SK-N-SH (cell line): ENCODE measurements at regions not wholly inside any gene's neighbourhood (a gene's known extent, or its start where the extent isn't known, plus 50 kb on each side); places are given as distances from the start of the nearest gene placed in this dataset.

Experiments
- CTCF ChIA-PET: fragments of 300-600, 350-600 bp; formaldehyde crosslinking; extraction: SDS; loops from one replicate; lab custom pipeline; 2021; lab: Yijun Ruan, JAX
- POLR2A ChIA-PET: fragments of 350-600 bp; sonication (Branson Sonifier 250); formaldehyde crosslinking; extraction: SDS; loops from one replicate; lab custom pipeline; 2020; ENCODE audit warnings: antibody characterized with exemption, inconsistent platforms; lab: Yijun Ruan, JAX
- DNase-seq: peaks from one replicate; pipeline ENCODE4 v3.0.0; 2012
- H2AFZ ChIP-seq: fragments of 200-600 bp; sonication (generic); 2 replicates; pipeline ENCODE4 v1.8.1; 2016; ENCODE audit warnings: antibody characterized with exemption, mild to moderate bottlenecking, low read depth
- H3F3A ChIP-seq: fragments of 200-600 bp; sonication (generic); replicated peaks from 2 replicates; pipeline ENCODE3; 2016; ENCODE audit warnings: antibody characterized with exemption, mild to moderate bottlenecking; ENCODE audit not compliant: insufficient read depth
- H3K27ac ChIP-seq, 2 experiments: fragments of 200-500 bp in 1 of 2; fragments of 200-600 bp in 1 of 2; sonication (Bioruptor generic) in 1 of 2; sonication (generic), shearing (Covaris generic) in 1 of 2; 2 replicates each; pipeline versions ENCODE4 v1.5.1 to v1.6.1; 2014 to 2016; ENCODE audit warnings: low read depth in 2 of 2, inconsistent platforms in 1 of 2, low read length in 1 of 2, mild to moderate bottlenecking in 1 of 2, mixed read lengths in 1 of 2
- H3K27me3 ChIP-seq: fragments of 200-600 bp; sonication (generic), shearing (Covaris generic); 2 replicates; pipeline ENCODE4 v1.6.1; 2016; ENCODE audit warnings: mixed run types; ENCODE audit not compliant: insufficient read depth
- H3K36me3 ChIP-seq, 2 experiments: fragments of 200-500 bp in 1 of 2; fragments of 200-600 bp in 1 of 2; sonication (Bioruptor generic) in 1 of 2; sonication (generic) in 1 of 2; replicated peaks in 1 of 2; 2 replicates each; pipeline versions ENCODE3 to v1.5.1; 2014 to 2016; ENCODE audit warnings: low read length in 1 of 2, mild to moderate bottlenecking in 1 of 2; ENCODE audit not compliant: insufficient read depth in 2 of 2, control insufficient read depth in 1 of 2
- H3K4me1 ChIP-seq, 2 experiments: fragments of 200-500 bp in 1 of 2; fragments of 200-600 bp in 1 of 2; sonication (Bioruptor generic) in 1 of 2; sonication (generic), shearing (Covaris generic) in 1 of 2; 2 replicates each; pipeline versions ENCODE4 v1.5.1 to v1.6.1; 2014 to 2016; ENCODE audit warnings: low read depth in 1 of 2, low read length in 1 of 2, mixed run types in 1 of 2; ENCODE audit not compliant: insufficient read depth in 2 of 2, control insufficient read depth in 1 of 2
- H3K4me2 ChIP-seq: fragments of 200-600 bp; sonication (generic), shearing (Covaris generic); 2 replicates; pipeline ENCODE4 v1.6.1; 2017; ENCODE audit warnings: mixed run types
- H3K4me3 ChIP-seq, 2 experiments: fragments of 200-500 bp in 1 of 2; fragments of 200-600 bp in 1 of 2; sonication (Bioruptor generic) in 1 of 2; sonication (generic), shearing (Covaris generic) in 1 of 2; 2 replicates each; pipeline versions ENCODE4 v1.5.1 to v1.8.1; 2014 to 2016; ENCODE audit warnings: low read depth in 2 of 2, inconsistent platforms in 1 of 2, low read length in 1 of 2, mild to moderate bottlenecking in 1 of 2, mixed read lengths in 1 of 2, moderate library complexity in 1 of 2
- H3K79me2 ChIP-seq: fragments of 200-600 bp; sonication (generic); 2 replicates; pipeline ENCODE4 v1.8.1; 2017; ENCODE audit warnings: mild to moderate bottlenecking; ENCODE audit not compliant: insufficient read depth
- H3K9ac ChIP-seq: fragments of 200-600 bp; sonication (generic); 2 replicates; pipeline ENCODE4 v1.6.1; 2017; ENCODE audit warnings: mixed run types
- H3K9me2 ChIP-seq: fragments of 200-600 bp; sonication (generic); 2 replicates; pipeline ENCODE4 v1.6.1; 2017; ENCODE audit warnings: mixed run types
- H3K9me3 ChIP-seq: fragments of 200-600 bp; sonication (generic); 2 replicates; pipeline ENCODE4 v1.6.1; 2017; ENCODE audit warnings: mixed run types, mild to moderate bottlenecking, moderate library complexity
- H4K20me1 ChIP-seq: fragments of 200-600 bp; sonication (generic); 2 replicates; pipeline ENCODE4 v1.6.1; 2017; ENCODE audit warnings: mild to moderate bottlenecking, mixed run types; ENCODE audit not compliant: insufficient read depth
- CHD2 ChIP-seq: fragments of 150-350 bp; IDR thresholded peaks from 2 replicates; pipeline ENCODE4 v1.6.1; 2018; ENCODE audit warnings: low read length; ENCODE audit not compliant: partially characterized antibody
- EP300 ChIP-seq, 2 experiments: IDR thresholded peaks; 2 replicates each; pipeline versions ENCODE4 v1.4.0 to v1.6.1; 2012; ENCODE audit warnings: borderline replicate concordance in 1 of 2, low read depth in 1 of 2, low read length in 1 of 2
- FOSL2 ChIP-seq: IDR thresholded peaks from 2 replicates; pipeline ENCODE4 v1.4.0; 2012; ENCODE audit warnings: low read depth, mild to moderate bottlenecking, moderate library complexity, borderline replicate concordance
- IRF3 ChIP-seq: fragments of 150-350 bp; IDR thresholded peaks from 2 replicates; pipeline ENCODE4 v1.6.1; 2016; ENCODE audit warnings: mild to moderate bottlenecking, low read depth, low read length
- NRF1 ChIP-seq: IDR thresholded peaks from 2 replicates; pipeline ENCODE4 v1.6.1; 2012; ENCODE audit warnings: low read depth, mild to moderate bottlenecking, low read length
- RCOR1 ChIP-seq: fragments of 150-350 bp; IDR thresholded peaks from 2 replicates; pipeline ENCODE4 v1.6.1; 2017; ENCODE audit warnings: antibody characterized with exemption, low read length
- REST ChIP-seq: IDR thresholded peaks from 2 replicates; pipeline ENCODE4 v1.6.1; 2012; ENCODE audit warnings: mild to moderate bottlenecking, low read depth, low read length, moderate library complexity
- RFX5 ChIP-seq: IDR thresholded peaks from 2 replicates; pipeline ENCODE4 v1.6.1; 2012; ENCODE audit warnings: mild to moderate bottlenecking, improper control_type of control experiment, low read length
- SMC3 ChIP-seq: IDR thresholded peaks from 2 replicates; pipeline ENCODE4 v1.6.1; 2012; ENCODE audit warnings: low read depth, low read length, improper control_type of control experiment
- TAF1 ChIP-seq: IDR thresholded peaks from 2 replicates; pipeline ENCODE4 v1.6.1; 2012; ENCODE audit warnings: low read depth, mild to moderate bottlenecking, low read length, moderate library complexity, borderline replicate concordance
- TCF12 ChIP-seq: IDR thresholded peaks from 2 replicates; pipeline ENCODE4 v1.4.0; 2012
- TEAD4 ChIP-seq: IDR thresholded peaks from 2 replicates; pipeline ENCODE4 v1.4.0; 2012; ENCODE audit warnings: mild to moderate bottlenecking, borderline replicate concordance; ENCODE audit not compliant: insufficient read depth
- USF2 ChIP-seq: fragments of 150-350 bp; IDR thresholded peaks from 2 replicates; pipeline ENCODE4 v1.6.1; 2017; ENCODE audit warnings: antibody characterized with exemption, low read length, low read depth, borderline replicate concordance
- ZBTB33 ChIP-seq: IDR thresholded peaks from 2 replicates; pipeline ENCODE4 v1.4.0; 2012; ENCODE audit warnings: low read depth, borderline replicate concordance
- WGBS: methylation state at CpG from one replicate; pipeline ENCODE4 v1.1.6; 2017; ENCODE audit warnings: low lambda C conversion rate; 5-methylcytosine and 5-hydroxymethylcytosine counted together

GRCh38 chr15:60162968-60163355 is 158.9 kb downstream of the FOXB1 start (continued):
- no peak for TF ChIP-seq REST
- no peak for TF ChIP-seq NRF1
- TF ChIP-seq FOSL2: no peak
- no peak for TF ChIP-seq ZBTB33
- no peak for TF ChIP-seq EP300 (IDR thresholded peaks at IDR 0.05; ENCODE audit: borderline replicate concordance in 1 of 2, low read depth in 1 of 2, low read length in 1 of 2)

GRCh38 chr15:60165111-60165510 is 161.0 kb downstream of the FOXB1 start:
- no peaks in the 10 kb centered on the region for H3K9me2 ChIP-seq

GRCh38 chr15:60172143-60172542 is 168.0 kb downstream of the FOXB1 start:
- Histone ChIP-seq H2AFZ (no peak overlapping the region), H3K9me3 (no peaks in the 10 kb centered on the region), H3K27me3 (no peaks in the 10 kb centered on the region; the same call in 1 of the 2 replicates), H3K9me2 (no peaks in the 10 kb centered on the region), H3F3A (no peaks in the 10 kb centered on the region), H4K20me1 (no peaks in the 10 kb centered on the region), H3K4me3 (no peak overlapping the region), H3K4me2 (no peak overlapping the region), H3K79me2 (no peaks in the 10 kb centered on the region), H3K36me3 (no peaks in the 10 kb centered on the region)
- 0% methylated on average over 1 of the region's 1 CpG for WGBS
- ChIA-PET POLR2A (no interaction called here), CTCF (no interaction called here)
- TF ChIP-seq IRF3 (no peak), FOSL2 (no peak), TEAD4 (no peak), RCOR1 (no peak), CHD2 (no peak), EP300 (IDR thresholded peaks at IDR 0.05; ENCODE audit: borderline replicate concordance in 1 of 2, low read depth in 1 of 2, low read length in 1 of 2) (no peak), SMC3 (no peak), NRF1 (no peak), TAF1 (no peak), TCF12 (no peak), USF2 (no peak)
- TF ChIP-seq, all 33 proteins: peak for 0
- DNase-seq: no peak
- H3K4me1 ChIP-seq: no peaks in the 10 kb centered on the region
- H3K27ac ChIP-seq: no peak overlapping the region
- H3K9ac ChIP-seq: no peak overlapping the region

More at GRCh38 chr15:60165111-60165510, 161.0 kb downstream of the FOXB1 start:
- POLR2A ChIA-PET: no interaction called here
- TF ChIP-seq RCOR1 (no peak), RFX5 (no peak)
- Histone ChIP-seq H3K9me3 (no peaks in the 10 kb centered on the region), H3K4me1 (no peaks in the 10 kb centered on the region), H3K27ac (no peak overlapping the region), H3F3A (no peaks in the 10 kb centered on the region), H3K27me3 (peaks cover 25% of the 10 kb centered on the region; the same call in 1 of the 2 replicates), H4K20me1 (no peaks in the 10 kb centered on the region), H3K9ac (no peak overlapping the region), H3K4me2 (no peak overlapping the region), H3K4me3 (no peak overlapping the region), H2AFZ (no peak overlapping the region), H3K36me3 (no peaks in the 10 kb centered on the region), H3K79me2 (no peaks in the 10 kb centered on the region)
- CTCF ChIA-PET: no interaction called here
- 7% methylated on average over 3 of the region's 3 CpGs for WGBS
- no peak for DNase-seq
